ENCODE measurements at regions not wholly inside any gene's neighbourhood (a gene's known extent, or its start where the extent isn't known, plus 50 kb on each side); places are given as distances from the start of the nearest gene placed in this dataset.
A peak's percentile ranks its signal among the peaks of the same experiment; 100 is the strongest.

DNA sequence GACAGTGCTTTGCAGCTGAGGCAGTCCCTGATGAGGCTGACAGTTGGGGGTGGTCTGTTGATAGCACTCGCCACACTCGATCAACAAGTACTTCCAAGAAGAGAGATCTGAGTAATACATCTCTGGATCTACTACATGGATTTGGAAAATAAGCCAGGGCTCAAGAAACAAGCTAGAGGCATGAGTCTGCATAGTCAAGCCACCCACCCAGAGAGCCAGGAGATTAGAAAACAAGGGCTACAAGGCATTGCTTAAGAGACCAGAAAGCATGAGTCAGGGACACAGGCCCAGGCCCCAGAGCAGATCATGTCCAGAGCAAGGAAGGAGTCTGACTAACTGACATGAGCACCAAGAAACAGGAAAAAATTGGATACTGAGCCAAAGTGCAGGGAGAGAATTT, 196.9 kb upstream of the CWC22 start:
- TF ChIP-seq EP300 (IDR thresholded peaks at IDR 0.05), result no peak
- TF ChIP-seq POLR2AphosphoS5 (IDR thresholded peaks at IDR 0.05), result no peak
- TF ChIP-seq CTCF (IDR thresholded peaks at IDR 0.05), result no peak
- no peak for TF ChIP-seq POLR2A (IDR thresholded peaks at IDR 0.05)
- peaks cover 0 to 6% (median 0%) of the 10 kb centered on the region in 4 donors for H3K4me1 ChIP-seq
- intact Hi-C loops (cut with DNase I; ENCODE audit: low total_unique reads), result no loop called here
- no peaks in the 10 kb centered on the region for H3K36me3 ChIP-seq
- no peak overlapping the region for H3K4me3 ChIP-seq
- H3K9me3 ChIP-seq, result no peaks in the 10 kb centered on the region
- peak overlapping the region in 1 of 5 donors; percentile 18 for H3K27ac ChIP-seq
- DNase-seq, result no peak
- WGBS, 5 donors, result 65 to 89% (median 78%) methylated on average over 2 of the region's 2 CpGs
- H3K27me3 ChIP-seq, result no peaks in the 10 kb centered on the region

GRCh38 chr2:180202467-180202951, 195.4 kb upstream of the CWC22 start:
- Histone ChIP-seq H3K27me3 (no peaks in the 10 kb centered on the region), H3K27ac (peak overlapping the region in 1 of 5 donors; percentile 1), H3K9me3 (no peaks in the 10 kb centered on the region), H3K4me3 (peak overlapping the region in 2 of 4 donors; percentile 10 to 15), H3K4me1 (peaks cover 0 to 6% (median 0%) of the 10 kb centered on the region in 4 donors), H3K36me3 (no peaks in the 10 kb centered on the region)
- DNase-seq, result peak in 1 of 2 donors; percentile 57
- TF ChIP-seq CTCF (IDR thresholded peaks at IDR 0.05) (no peak), POLR2A (IDR thresholded peaks at IDR 0.05) (no peak), POLR2AphosphoS5 (IDR thresholded peaks at IDR 0.05) (no peak), EP300 (IDR thresholded peaks at IDR 0.05) (no peak)
- 39 to 59% (median 50%) methylated on average over 7 of the region's 7 CpGs for WGBS, 5 donors
- intact Hi-C loops (cut with DNase I; ENCODE audit: low total_unique reads), result no loop called here

DNA sequence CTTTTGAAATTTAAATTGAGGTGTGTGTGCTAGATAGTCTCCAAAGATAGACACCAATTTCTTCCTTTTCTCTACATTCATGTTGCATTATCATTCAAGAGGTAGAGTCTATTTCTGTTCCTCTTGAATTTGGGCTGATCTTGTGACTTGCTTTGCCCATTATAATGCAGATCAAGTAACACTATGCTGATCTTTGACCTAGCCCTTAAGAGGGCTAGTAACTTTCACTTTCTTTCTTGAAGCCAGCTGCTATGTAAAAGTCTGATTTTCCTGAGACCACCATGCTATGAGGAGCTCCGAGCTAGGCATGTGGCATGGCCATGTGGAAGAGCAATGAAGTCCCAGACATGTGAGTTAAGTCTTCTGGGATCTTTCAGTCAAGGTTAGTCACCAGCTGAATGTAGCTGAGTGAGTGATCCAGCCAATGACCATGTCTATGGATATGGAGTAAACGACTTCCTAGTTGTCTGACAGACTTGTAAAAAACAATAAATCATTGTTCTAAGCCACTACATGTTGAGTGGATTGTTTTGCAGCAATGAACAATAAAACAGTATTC, 189.4 kb upstream of the CWC22 start:
- TF ChIP-seq EP300 (IDR thresholded peaks at IDR 0.05) (no peak), POLR2AphosphoS5 (IDR thresholded peaks at IDR 0.05) (no peak), POLR2A (IDR thresholded peaks at IDR 0.05) (no peak), CTCF (IDR thresholded peaks at IDR 0.05) (no peak)
- Histone ChIP-seq H3K27me3 (no peaks in the 10 kb centered on the region), H3K27ac (no peak overlapping the region), H3K36me3 (no peaks in the 10 kb centered on the region), H3K4me3 (no peak overlapping the region), H3K4me1 (peaks cover 0 to 7% (median 3%) of the 10 kb centered on the region in 4 donors), H3K9me3 (no peaks in the 10 kb centered on the region)
- intact Hi-C loops (cut with DNase I; ENCODE audit: low total_unique reads), result no loop called here
- DNase-seq, result no peak
- WGBS, 5 donors, result 52 to 73% (median 67%) methylated on average over 2 of the region's 2 CpGs

DNA sequence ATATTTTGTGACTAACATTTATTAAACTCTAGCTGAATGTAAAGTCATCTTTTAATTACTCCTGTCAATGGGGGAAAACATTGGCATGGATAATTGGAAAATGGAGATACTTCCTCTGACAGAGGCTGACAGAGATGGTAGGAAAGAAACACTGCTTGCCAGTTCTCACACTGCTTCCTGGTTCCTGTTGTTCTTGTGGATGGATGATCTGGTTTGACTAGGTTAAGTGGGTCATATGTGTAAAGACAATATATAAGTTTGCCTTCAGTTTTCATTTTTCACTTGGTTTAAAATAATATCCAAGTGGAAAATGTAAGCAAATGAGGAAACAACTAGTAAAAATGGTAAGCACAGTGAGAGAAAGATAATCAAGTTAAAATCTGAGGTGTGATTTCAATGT, 188.8 kb upstream of the CWC22 start:
- Histone ChIP-seq H3K27me3 (no peaks in the 10 kb centered on the region), H3K9me3 (no peaks in the 10 kb centered on the region), H3K27ac (no peak overlapping the region), H3K36me3 (no peaks in the 10 kb centered on the region), H3K4me1 (peaks cover 0 to 14% (median 6%) of the 10 kb centered on the region in 4 donors), H3K4me3 (no peak overlapping the region)
- TF ChIP-seq POLR2AphosphoS5 (IDR thresholded peaks at IDR 0.05) (no peak), POLR2A (IDR thresholded peaks at IDR 0.05) (no peak), CTCF (IDR thresholded peaks at IDR 0.05) (no peak), EP300 (IDR thresholded peaks at IDR 0.05) (no peak)
- no peak for DNase-seq
- intact Hi-C loops (cut with DNase I; ENCODE audit: low total_unique reads), result no loop called here
